GM23338 (cell line): ENCODE measurements at regions not wholly inside any gene's neighbourhood (a gene's known extent, or its start where the extent isn't known, plus 50 kb on each side); places are given as distances from the start of the nearest gene placed in this dataset.

Source experiments
- ATAC-seq: fragments of 200-7000 bp; cut with Tn5 transposase; 3 replicates; pipeline ENCODE4 v1.9.1; 2020
- DNase-seq: peaks from one replicate; pipeline ENCODE4 v3.0.0-alpha.2; 2015; ENCODE audit warnings: low spot score
- H2AFZ ChIP-seq: fragments of 200-600 bp; sonication (generic); 2 replicates; pipeline ENCODE4 v1.8.0; 2016; ENCODE audit warnings: antibody characterized with exemption, mild to moderate bottlenecking, moderate library complexity
- H3F3A ChIP-seq: fragments of 200-600 bp; sonication (generic); replicated peaks from 2 replicates; pipeline ENCODE4 v1.8.0; 2017; ENCODE audit warnings: antibody characterized with exemption, mixed run types, low read depth
- H3K27ac ChIP-seq: fragments of 200-600 bp; sonication (generic); 2 replicates; pipeline ENCODE4 v1.6.1; 2016; ENCODE audit warnings: low read depth
- H3K27me3 ChIP-seq: fragments of 200-600 bp; sonication (generic); 2 replicates; pipeline ENCODE4 v1.8.0; 2016; ENCODE audit warnings: mild to moderate bottlenecking, mixed run types, moderate library complexity; ENCODE audit not compliant: insufficient read depth
- H3K36me3 ChIP-seq: fragments of 200-600 bp; sonication (generic); 2 replicates; pipeline ENCODE4 v1.8.0; 2016; ENCODE audit warnings: mild to moderate bottlenecking; ENCODE audit not compliant: insufficient read depth
- H3K4me1 ChIP-seq: fragments of 200-600 bp; sonication (generic); 2 replicates; pipeline ENCODE4 v1.8.0; 2016; ENCODE audit warnings: mild to moderate bottlenecking, moderate library complexity; ENCODE audit not compliant: insufficient read depth
- H3K4me2 ChIP-seq: fragments of 200-600 bp; sonication (generic); 2 replicates; pipeline ENCODE4 v1.7.1; 2017; ENCODE audit warnings: mixed run types
- H3K4me3 ChIP-seq: fragments of 200-600 bp; sonication (generic); 2 replicates; pipeline ENCODE4 v1.6.1; 2016; ENCODE audit warnings: mixed run types
- H3K79me2 ChIP-seq: fragments of 200-600 bp; sonication (generic); replicated peaks from 2 replicates; pipeline ENCODE4 v1.8.0; 2017; ENCODE audit warnings: mild to moderate bottlenecking; ENCODE audit not compliant: insufficient read depth
- H3K9me2 ChIP-seq: fragments of 200-600 bp; sonication (generic); 2 replicates; pipeline ENCODE4 v1.8.0; 2017; ENCODE audit not compliant: insufficient read depth
- H4K20me1 ChIP-seq: fragments of 200-600 bp; sonication (generic); replicated peaks from 2 replicates; pipeline ENCODE4 v1.8.0; 2017; ENCODE audit warnings: mild to moderate bottlenecking; ENCODE audit not compliant: insufficient read depth
- H3K27ac Mint-ChIP-seq: 2 replicates; pipeline ENCODE4 v1.8.0; 2020; ENCODE audit warnings: inconsistent platforms, mild to moderate bottlenecking, moderate library complexity, mixed read lengths
- H3K27me3 Mint-ChIP-seq: 3 replicates; pipeline ENCODE4 v1.8.0; 2022; ENCODE audit warnings: low read depth, mild to moderate bottlenecking, moderate library complexity, mixed read lengths, inconsistent platforms; ENCODE audit not compliant: insufficient read depth, poor library complexity
- H3K36me3 Mint-ChIP-seq: 3 replicates; pipeline ENCODE4 v1.8.0; 2021; ENCODE audit warnings: low read depth, mild to moderate bottlenecking, inconsistent platforms, moderate library complexity, mixed read lengths
- H3K4me1 Mint-ChIP-seq: 3 replicates; pipeline ENCODE4 v1.8.0; 2020; ENCODE audit warnings: mild to moderate bottlenecking, inconsistent platforms, mixed read lengths
- H3K4me3 Mint-ChIP-seq: 3 replicates; pipeline ENCODE4 v1.8.0; 2021; ENCODE audit warnings: moderate library complexity, mild to moderate bottlenecking, inconsistent platforms, mixed read lengths
- H3K9me3 Mint-ChIP-seq: 3 replicates; pipeline ENCODE4 v1.8.0; 2020; ENCODE audit warnings: moderate library complexity, mild to moderate bottlenecking, inconsistent platforms, mixed read lengths
- CREB1 ChIP-seq: fragments of 250-450 bp; sonication (Bioruptor Pico); IDR thresholded peaks from 2 replicates; pipeline ENCODE4 v1.5.0; 2020; ENCODE audit warnings: low read depth, mild to moderate bottlenecking, moderate library complexity
- EZH2 ChIP-seq: fragments of 200-600 bp; sonication (generic); IDR thresholded peaks from one replicate; pipeline ENCODE4 v1.8.0; 2017; ENCODE audit warnings: antibody characterized with exemption, mild to moderate bottlenecking, low read depth; ENCODE audit not compliant: unreplicated experiment
- EZH2phosphoT487 ChIP-seq: fragments of 200-600 bp; sonication (generic); IDR thresholded peaks from one replicate; pipeline ENCODE4 v1.8.1; 2018; ENCODE audit warnings: antibody characterized with exemption; ENCODE audit not compliant: unreplicated experiment
- JUNB ChIP-seq: IDR thresholded peaks from one replicate; pipeline ENCODE4 v1.6.1; 2016; ENCODE audit warnings: antibody characterized with exemption; ENCODE audit not compliant: unreplicated experiment
- NANOG ChIP-seq: IDR thresholded peaks from 2 replicates; pipeline ENCODE4 v1.6.1; 2016; ENCODE audit warnings: antibody characterized with exemption, borderline replicate concordance
- POLR2AphosphoS5 ChIP-seq: IDR thresholded peaks from 2 replicates; pipeline ENCODE4 v1.6.1; 2016; ENCODE audit warnings: antibody characterized with exemption, low read depth
- STAT1 ChIP-seq: IDR thresholded peaks from one replicate; pipeline ENCODE4 v1.6.1; 2016; ENCODE audit warnings: antibody characterized with exemption; ENCODE audit not compliant: unreplicated experiment
- ZNF114 ChIP-seq: fragments of 250-450 bp; sonication (Bioruptor Pico); IDR thresholded peaks from 2 replicates; pipeline ENCODE4 v1.5.0; 2020; ENCODE audit warnings: mild to moderate bottlenecking, moderate library complexity
- ZNF331 ChIP-seq: fragments of 250-450 bp; sonication (Bioruptor Pico); IDR thresholded peaks from 2 replicates; pipeline ENCODE4 v1.5.0; 2020; ENCODE audit warnings: low read depth, mild to moderate bottlenecking, moderate library complexity
- TF ChIP-seq, protein P1 (sequence below): fragments of 250-450 bp; sonication (Bioruptor Pico); IDR thresholded peaks from 2 replicates; pipeline ENCODE4 v1.5.0; 2020; ENCODE audit warnings: mild to moderate bottlenecking, moderate library complexity
- TF ChIP-seq, protein P2 (sequence below), 2 experiments: fragments of 200-600 bp in 1 of 2; sonication (generic) in 1 of 2; conservative IDR thresholded peaks; 2 replicates each; pipeline versions ENCODE4 v1.5.1 to v1.6.1; 2016 to 2017; ENCODE audit warnings: antibody characterized with exemption in 2 of 2, low read depth in 2 of 2, mild to moderate bottlenecking in 2 of 2, moderate library complexity in 1 of 2
- TF ChIP-seq, protein P3 (sequence below): IDR thresholded peaks from 2 replicates; pipeline ENCODE4 v1.6.1; 2016; ENCODE audit warnings: antibody characterized with exemption
- TF ChIP-seq, protein P4 (sequence below): IDR thresholded peaks from one replicate; pipeline ENCODE4 v1.6.1; 2018; ENCODE audit warnings: antibody characterized with exemption; ENCODE audit not compliant: unreplicated experiment

DNA sequence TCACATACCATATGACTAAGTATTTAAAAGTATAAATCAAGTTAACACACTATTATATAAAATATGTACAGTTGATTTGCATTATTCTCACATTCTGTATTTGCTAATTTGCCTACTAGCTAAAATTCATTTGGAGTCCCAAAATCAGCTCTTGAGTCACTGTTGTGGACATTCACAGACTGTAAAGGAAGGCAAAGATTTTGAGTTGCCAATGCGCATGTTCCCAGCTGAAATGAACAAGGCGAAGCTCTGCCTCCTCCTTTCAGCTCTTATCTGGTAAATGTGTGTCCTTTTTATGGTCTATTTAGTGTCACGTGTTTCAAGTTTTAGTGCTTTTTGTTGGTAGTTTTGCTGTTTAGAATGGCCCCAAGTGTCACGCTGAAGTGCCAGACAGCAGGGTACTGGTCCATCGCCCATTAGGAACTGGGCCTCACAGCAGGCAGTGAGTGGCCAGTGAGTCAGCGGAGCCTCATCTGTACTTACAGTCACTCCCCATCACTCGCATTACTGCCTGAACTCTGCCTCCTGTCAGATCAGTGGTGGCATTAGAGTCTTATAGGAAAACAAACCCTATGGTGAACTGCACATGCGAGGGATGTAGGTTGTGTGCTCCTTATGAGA lies 87.2 kb upstream of the ADTRP start:
- no peak overlapping the region for H3K27ac Mint-ChIP-seq
- Histone ChIP-seq H3K9me2 (peaks cover 5% of the 10 kb centered on the region; the same call in 1 of the 2 replicates), H2AFZ (no peak overlapping the region), H3K4me2 (no peak overlapping the region), H3K79me2 (no peaks in the 10 kb centered on the region), H3K27me3 (no peaks in the 10 kb centered on the region), H4K20me1 (no peaks in the 10 kb centered on the region), H3K27ac (no peak overlapping the region), H3F3A (no peaks in the 10 kb centered on the region), H3K36me3 (0 out of 2 replicates have a peak, but pooled peaks cover 3% of the 10 kb centered on the region), H3K4me3 (no peak overlapping the region), H3K4me1 (no peaks in the 10 kb centered on the region)
- TF ChIP-seq NANOG (no peak), POLR2AphosphoS5 (no peak), ZNF331 (CRISPR knock-in tag) (no peak), JUNB (no peak), ZNF114 (CRISPR knock-in tag) (no peak), EZH2phosphoT487 (no peak), STAT1 (no peak), CREB1 (CRISPR knock-in tag) (no peak), EZH2 (no peak)
- TF ChIP-seq, protein P1, sequence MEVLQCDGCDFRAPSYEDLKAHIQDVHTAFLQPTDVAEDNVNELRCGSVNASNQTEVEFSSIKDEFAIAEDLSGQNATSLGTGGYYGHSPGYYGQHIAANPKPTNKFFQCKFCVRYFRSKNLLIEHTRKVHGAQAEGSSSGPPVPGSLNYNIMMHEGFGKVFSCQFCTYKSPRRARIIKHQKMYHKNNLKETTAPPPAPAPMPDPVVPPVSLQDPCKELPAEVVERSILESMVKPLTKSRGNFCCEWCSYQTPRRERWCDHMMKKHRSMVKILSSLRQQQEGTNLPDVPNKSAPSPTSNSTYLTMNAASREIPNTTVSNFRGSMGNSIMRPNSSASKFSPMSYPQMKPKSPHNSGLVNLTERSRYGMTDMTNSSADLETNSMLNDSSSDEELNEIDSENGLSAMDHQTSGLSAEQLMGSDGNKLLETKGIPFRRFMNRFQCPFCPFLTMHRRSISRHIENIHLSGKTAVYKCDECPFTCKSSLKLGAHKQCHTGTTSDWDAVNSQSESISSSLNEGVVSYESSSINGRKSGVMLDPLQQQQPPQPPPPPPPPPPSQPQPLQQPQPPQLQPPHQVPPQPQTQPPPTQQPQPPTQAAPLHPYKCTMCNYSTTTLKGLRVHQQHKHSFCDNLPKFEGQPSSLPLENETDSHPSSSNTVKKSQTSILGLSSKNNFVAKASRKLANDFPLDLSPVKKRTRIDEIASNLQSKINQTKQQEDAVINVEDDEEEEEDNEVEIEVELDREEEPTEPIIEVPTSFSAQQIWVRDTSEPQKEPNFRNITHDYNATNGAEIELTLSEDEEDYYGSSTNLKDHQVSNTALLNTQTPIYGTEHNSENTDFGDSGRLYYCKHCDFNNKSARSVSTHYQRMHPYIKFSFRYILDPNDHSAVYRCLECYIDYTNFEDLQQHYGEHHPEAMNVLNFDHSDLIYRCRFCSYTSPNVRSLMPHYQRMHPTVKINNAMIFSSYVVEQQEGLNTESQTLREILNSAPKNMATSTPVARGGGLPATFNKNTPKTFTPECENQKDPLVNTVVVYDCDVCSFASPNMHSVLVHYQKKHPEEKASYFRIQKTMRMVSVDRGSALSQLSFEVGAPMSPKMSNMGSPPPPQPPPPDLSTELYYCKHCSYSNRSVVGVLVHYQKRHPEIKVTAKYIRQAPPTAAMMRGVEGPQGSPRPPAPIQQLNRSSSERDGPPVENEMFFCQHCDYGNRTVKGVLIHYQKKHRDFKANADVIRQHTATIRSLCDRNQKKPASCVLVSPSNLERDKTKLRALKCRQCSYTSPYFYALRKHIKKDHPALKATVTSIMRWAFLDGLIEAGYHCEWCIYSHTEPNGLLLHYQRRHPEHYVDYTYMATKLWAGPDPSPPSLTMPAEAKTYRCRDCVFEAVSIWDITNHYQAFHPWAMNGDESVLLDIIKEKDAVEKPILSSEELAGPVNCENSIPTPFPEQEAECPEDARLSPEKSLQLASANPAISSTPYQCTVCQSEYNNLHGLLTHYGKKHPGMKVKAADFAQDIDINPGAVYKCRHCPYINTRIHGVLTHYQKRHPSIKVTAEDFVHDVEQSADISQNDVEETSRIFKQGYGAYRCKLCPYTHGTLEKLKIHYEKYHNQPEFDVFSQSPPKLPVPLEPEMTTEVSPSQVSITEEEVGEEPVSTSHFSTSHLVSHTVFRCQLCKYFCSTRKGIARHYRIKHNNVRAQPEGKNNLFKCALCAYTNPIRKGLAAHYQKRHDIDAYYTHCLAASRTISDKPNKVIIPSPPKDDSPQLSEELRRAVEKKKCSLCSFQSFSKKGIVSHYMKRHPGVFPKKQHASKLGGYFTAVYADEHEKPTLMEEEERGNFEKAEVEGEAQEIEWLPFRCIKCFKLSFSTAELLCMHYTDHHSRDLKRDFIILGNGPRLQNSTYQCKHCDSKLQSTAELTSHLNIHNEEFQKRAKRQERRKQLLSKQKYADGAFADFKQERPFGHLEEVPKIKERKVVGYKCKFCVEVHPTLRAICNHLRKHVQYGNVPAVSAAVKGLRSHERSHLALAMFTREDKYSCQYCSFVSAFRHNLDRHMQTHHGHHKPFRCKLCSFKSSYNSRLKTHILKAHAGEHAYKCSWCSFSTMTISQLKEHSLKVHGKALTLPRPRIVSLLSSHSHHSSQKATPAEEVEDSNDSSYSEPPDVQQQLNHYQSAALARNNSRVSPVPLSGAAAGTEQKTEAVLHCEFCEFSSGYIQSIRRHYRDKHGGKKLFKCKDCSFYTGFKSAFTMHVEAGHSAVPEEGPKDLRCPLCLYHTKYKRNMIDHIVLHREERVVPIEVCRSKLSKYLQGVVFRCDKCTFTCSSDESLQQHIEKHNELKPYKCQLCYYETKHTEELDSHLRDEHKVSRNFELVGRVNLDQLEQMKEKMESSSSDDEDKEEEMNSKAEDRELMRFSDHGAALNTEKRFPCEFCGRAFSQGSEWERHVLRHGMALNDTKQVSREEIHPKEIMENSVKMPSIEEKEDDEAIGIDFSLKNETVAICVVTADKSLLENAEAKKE (CRISPR knock-in tag): no peak
- TF ChIP-seq, protein P2, sequence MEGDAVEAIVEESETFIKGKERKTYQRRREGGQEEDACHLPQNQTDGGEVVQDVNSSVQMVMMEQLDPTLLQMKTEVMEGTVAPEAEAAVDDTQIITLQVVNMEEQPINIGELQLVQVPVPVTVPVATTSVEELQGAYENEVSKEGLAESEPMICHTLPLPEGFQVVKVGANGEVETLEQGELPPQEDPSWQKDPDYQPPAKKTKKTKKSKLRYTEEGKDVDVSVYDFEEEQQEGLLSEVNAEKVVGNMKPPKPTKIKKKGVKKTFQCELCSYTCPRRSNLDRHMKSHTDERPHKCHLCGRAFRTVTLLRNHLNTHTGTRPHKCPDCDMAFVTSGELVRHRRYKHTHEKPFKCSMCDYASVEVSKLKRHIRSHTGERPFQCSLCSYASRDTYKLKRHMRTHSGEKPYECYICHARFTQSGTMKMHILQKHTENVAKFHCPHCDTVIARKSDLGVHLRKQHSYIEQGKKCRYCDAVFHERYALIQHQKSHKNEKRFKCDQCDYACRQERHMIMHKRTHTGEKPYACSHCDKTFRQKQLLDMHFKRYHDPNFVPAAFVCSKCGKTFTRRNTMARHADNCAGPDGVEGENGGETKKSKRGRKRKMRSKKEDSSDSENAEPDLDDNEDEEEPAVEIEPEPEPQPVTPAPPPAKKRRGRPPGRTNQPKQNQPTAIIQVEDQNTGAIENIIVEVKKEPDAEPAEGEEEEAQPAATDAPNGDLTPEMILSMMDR (conservative IDR thresholded peaks at IDR 0.05; ENCODE audit: low read depth in 2 of 2): no peak
- TF ChIP-seq, protein P3, sequence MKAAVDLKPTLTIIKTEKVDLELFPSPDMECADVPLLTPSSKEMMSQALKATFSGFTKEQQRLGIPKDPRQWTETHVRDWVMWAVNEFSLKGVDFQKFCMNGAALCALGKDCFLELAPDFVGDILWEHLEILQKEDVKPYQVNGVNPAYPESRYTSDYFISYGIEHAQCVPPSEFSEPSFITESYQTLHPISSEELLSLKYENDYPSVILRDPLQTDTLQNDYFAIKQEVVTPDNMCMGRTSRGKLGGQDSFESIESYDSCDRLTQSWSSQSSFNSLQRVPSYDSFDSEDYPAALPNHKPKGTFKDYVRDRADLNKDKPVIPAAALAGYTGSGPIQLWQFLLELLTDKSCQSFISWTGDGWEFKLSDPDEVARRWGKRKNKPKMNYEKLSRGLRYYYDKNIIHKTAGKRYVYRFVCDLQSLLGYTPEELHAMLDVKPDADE: no peak
- TF ChIP-seq, protein P4, sequence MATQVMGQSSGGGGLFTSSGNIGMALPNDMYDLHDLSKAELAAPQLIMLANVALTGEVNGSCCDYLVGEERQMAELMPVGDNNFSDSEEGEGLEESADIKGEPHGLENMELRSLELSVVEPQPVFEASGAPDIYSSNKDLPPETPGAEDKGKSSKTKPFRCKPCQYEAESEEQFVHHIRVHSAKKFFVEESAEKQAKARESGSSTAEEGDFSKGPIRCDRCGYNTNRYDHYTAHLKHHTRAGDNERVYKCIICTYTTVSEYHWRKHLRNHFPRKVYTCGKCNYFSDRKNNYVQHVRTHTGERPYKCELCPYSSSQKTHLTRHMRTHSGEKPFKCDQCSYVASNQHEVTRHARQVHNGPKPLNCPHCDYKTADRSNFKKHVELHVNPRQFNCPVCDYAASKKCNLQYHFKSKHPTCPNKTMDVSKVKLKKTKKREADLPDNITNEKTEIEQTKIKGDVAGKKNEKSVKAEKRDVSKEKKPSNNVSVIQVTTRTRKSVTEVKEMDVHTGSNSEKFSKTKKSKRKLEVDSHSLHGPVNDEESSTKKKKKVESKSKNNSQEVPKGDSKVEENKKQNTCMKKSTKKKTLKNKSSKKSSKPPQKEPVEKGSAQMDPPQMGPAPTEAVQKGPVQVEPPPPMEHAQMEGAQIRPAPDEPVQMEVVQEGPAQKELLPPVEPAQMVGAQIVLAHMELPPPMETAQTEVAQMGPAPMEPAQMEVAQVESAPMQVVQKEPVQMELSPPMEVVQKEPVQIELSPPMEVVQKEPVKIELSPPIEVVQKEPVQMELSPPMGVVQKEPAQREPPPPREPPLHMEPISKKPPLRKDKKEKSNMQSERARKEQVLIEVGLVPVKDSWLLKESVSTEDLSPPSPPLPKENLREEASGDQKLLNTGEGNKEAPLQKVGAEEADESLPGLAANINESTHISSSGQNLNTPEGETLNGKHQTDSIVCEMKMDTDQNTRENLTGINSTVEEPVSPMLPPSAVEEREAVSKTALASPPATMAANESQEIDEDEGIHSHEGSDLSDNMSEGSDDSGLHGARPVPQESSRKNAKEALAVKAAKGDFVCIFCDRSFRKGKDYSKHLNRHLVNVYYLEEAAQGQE: no peak
- peaks cover 9% of the 10 kb centered on the region; the same call in 1 of the 3 replicates for H3K9me3 Mint-ChIP-seq
- DNase-seq (no peak), ATAC-seq (no peak)
- no peak overlapping the region for H3K4me3 Mint-ChIP-seq
- no peaks in the 10 kb centered on the region for H3K27me3 Mint-ChIP-seq
- H3K36me3 Mint-ChIP-seq: no peaks in the 10 kb centered on the region
- H3K4me1 Mint-ChIP-seq: peaks cover 5% of the 10 kb centered on the region; the same call in 2 of the 3 replicates
